Hepatocyte (in vitro differentiated cells): ENCODE measurements at regions not wholly inside any gene's neighbourhood (a gene's known extent, or its start where the extent isn't known, plus 50 kb on each side); places are given as distances from the start of the nearest gene placed in this dataset.

Experiments used
- DNase-seq: peaks from one replicate; pipeline ENCODE4 v3.0.0-alpha.2; 2016; ENCODE audit warnings: low spot score
- H2AFZ ChIP-seq: fragments of 200-600 bp; sonication (generic); 2 replicates; pipeline ENCODE4 v1.6.0; 2016; ENCODE audit warnings: antibody characterized with exemption, mild to moderate bottlenecking
- H3K27ac ChIP-seq: fragments of 200-600 bp; sonication (generic); 2 replicates; pipeline ENCODE4 v1.5.1; 2016; ENCODE audit warnings: mild to moderate bottlenecking
- H3K27me3 ChIP-seq: fragments of 200-600 bp; sonication (generic); 2 replicates; pipeline ENCODE4 v1.6.1; 2016
- H3K36me3 ChIP-seq: fragments of 200-600 bp; sonication (generic); replicated peaks from 2 replicates; pipeline ENCODE4 v1.5.1; 2016; ENCODE audit warnings: low read depth; ENCODE audit not compliant: insufficient read depth
- H3K4me1 ChIP-seq: fragments of 200-600 bp; sonication (generic); 2 replicates; pipeline ENCODE4 v1.5.1; 2016; ENCODE audit warnings: mild to moderate bottlenecking, moderate library complexity; ENCODE audit not compliant: insufficient read depth
- H3K4me2 ChIP-seq: fragments of 200-600 bp; sonication (generic); 2 replicates; pipeline ENCODE4 v1.6.0; 2016
- H3K4me3 ChIP-seq: fragments of 200-600 bp; sonication (generic); 2 replicates; pipeline ENCODE4 v1.5.1; 2016; ENCODE audit warnings: mild to moderate bottlenecking
- H3K79me2 ChIP-seq: fragments of 200-600 bp; sonication (generic); 2 replicates; pipeline ENCODE4 v1.6.0; 2017; ENCODE audit warnings: mild to moderate bottlenecking
- H3K9me2 ChIP-seq: fragments of 200-600 bp; sonication (generic); replicated peaks from 2 replicates; pipeline ENCODE4 v1.6.0; 2017; ENCODE audit warnings: mild to moderate bottlenecking; ENCODE audit not compliant: insufficient read depth
- H3K9me3 ChIP-seq: fragments of 200-600 bp; sonication (generic); 2 replicates; pipeline ENCODE4 v1.5.1; 2016; ENCODE audit warnings: low read depth, mild to moderate bottlenecking
- H4K20me1 ChIP-seq: fragments of 200-600 bp; sonication (generic); 2 replicates; pipeline ENCODE4 v1.6.0; 2016; ENCODE audit warnings: mild to moderate bottlenecking; ENCODE audit not compliant: insufficient read depth, poor library complexity, severe bottlenecking
- EZH2 ChIP-seq: fragments of 200-600 bp; sonication (generic); IDR thresholded peaks from 2 replicates; pipeline ENCODE4 v1.6.1; 2016; ENCODE audit warnings: antibody characterized with exemption, mild to moderate bottlenecking, borderline replicate concordance
- EZH2phosphoT487 ChIP-seq: fragments of 200-600 bp; sonication (generic); IDR thresholded peaks from one replicate; pipeline ENCODE4 v1.6.1; 2018; ENCODE audit warnings: antibody characterized with exemption, mild to moderate bottlenecking, low read depth, moderate library complexity; ENCODE audit not compliant: unreplicated experiment, severe bottlenecking
- WGBS: methylation state at CpG from one replicate; pipeline ENCODE4 v1.1.6; 2016; ENCODE audit warnings: low lambda C conversion rate; ENCODE audit errors: missing lambda C conversion rate; 5-methylcytosine and 5-hydroxymethylcytosine counted together
- TF ChIP-seq, protein P1 (sequence below): fragments of 200-600 bp; sonication (generic); IDR thresholded peaks from 2 replicates; pipeline ENCODE4 v1.5.1; 2016; ENCODE audit warnings: antibody characterized with exemption, mild to moderate bottlenecking; ENCODE audit not compliant: poor library complexity

GRCh38 chr5:30237189-30237588, 956.3 kb upstream of the CDH6 start:
- H3K4me3 ChIP-seq, result no peak overlapping the region
- no peaks in the 10 kb centered on the region for H4K20me1 ChIP-seq
- WGBS, result 89% methylated on average over 2 of the region's 2 CpGs
- H2AFZ ChIP-seq, result no peak overlapping the region
- no peaks in the 10 kb centered on the region for H3K9me3 ChIP-seq
- no peaks in the 10 kb centered on the region for H3K9me2 ChIP-seq
- no peaks in the 10 kb centered on the region for H3K27me3 ChIP-seq
- H3K4me2 ChIP-seq, result no peak overlapping the region
- no peak for DNase-seq
- H3K4me1 ChIP-seq, result no peaks in the 10 kb centered on the region
- no peak overlapping the region for H3K27ac ChIP-seq
- no peaks in the 10 kb centered on the region for H3K79me2 ChIP-seq
- TF ChIP-seq, protein P1, sequence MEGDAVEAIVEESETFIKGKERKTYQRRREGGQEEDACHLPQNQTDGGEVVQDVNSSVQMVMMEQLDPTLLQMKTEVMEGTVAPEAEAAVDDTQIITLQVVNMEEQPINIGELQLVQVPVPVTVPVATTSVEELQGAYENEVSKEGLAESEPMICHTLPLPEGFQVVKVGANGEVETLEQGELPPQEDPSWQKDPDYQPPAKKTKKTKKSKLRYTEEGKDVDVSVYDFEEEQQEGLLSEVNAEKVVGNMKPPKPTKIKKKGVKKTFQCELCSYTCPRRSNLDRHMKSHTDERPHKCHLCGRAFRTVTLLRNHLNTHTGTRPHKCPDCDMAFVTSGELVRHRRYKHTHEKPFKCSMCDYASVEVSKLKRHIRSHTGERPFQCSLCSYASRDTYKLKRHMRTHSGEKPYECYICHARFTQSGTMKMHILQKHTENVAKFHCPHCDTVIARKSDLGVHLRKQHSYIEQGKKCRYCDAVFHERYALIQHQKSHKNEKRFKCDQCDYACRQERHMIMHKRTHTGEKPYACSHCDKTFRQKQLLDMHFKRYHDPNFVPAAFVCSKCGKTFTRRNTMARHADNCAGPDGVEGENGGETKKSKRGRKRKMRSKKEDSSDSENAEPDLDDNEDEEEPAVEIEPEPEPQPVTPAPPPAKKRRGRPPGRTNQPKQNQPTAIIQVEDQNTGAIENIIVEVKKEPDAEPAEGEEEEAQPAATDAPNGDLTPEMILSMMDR, result no peak
- TF ChIP-seq EZH2phosphoT487 (no peak), EZH2 (no peak)
- no peaks in the 10 kb centered on the region for H3K36me3 ChIP-seq

DNA sequence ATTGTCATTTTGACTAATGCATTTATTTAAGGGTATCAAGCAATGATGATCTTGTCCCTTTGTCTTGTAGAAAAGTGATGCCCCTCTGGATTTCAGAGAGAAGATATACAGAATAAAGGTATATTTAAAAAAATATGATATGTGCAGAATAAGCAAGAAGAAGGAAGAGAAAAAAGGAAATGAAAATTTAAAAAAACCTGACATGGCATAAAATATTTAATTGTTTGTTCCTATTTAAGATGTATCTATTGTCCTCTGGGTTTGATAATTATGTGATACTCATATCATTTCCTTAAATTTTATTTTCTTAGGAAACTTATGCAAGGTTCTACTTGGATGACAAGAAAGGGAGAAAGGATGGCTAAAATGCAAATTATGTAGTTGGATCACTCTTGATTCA, 983.7 kb upstream of the CDH6 start:
- no peak for DNase-seq

DNA sequence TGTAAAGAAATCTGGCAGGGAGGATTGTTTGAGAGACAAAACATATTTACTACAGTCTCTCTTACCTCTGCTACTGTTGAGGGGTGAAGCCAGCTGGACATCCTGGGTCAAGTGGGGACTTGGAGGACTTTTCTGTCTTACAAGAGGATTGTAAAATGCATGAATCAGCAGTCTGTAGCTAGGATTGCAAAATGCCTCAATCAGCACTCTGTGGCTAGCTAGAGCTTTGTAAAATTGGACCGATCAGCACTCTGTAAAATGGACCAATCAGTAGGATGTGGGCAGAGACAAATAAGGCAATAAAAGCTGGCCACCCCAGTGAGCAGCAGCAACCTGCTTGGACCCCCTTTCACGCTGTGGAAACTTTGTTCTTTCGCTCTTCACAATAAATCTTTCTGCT, 995.8 kb upstream of the CDH6 start:
- TF ChIP-seq, protein P1, result no peak
- TF ChIP-seq EZH2phosphoT487 (no peak), EZH2 (no peak)
- no peaks in the 10 kb centered on the region for H3K79me2 ChIP-seq
- no peak overlapping the region for H3K4me2 ChIP-seq
- no peaks in the 10 kb centered on the region for H3K9me2 ChIP-seq
- no peak overlapping the region for H2AFZ ChIP-seq
- no peaks in the 10 kb centered on the region for H4K20me1 ChIP-seq
- no peaks in the 10 kb centered on the region for H3K9me3 ChIP-seq
- H3K36me3 ChIP-seq, result no peaks in the 10 kb centered on the region
- H3K27me3 ChIP-seq, result no peaks in the 10 kb centered on the region
- no peak overlapping the region for H3K4me3 ChIP-seq
- DNase-seq, result no peak
- H3K27ac ChIP-seq, result no peak overlapping the region
- H3K4me1 ChIP-seq, result no peaks in the 10 kb centered on the region
- 82% methylated on average over 3 of the region's 3 CpGs for WGBS

More for the DNA sequence above, 983.7 kb upstream of the CDH6 start:
- no peaks in the 10 kb centered on the region for H3K9me2 ChIP-seq
- no peaks in the 10 kb centered on the region for H3K27me3 ChIP-seq
- no peaks in the 10 kb centered on the region for H3K36me3 ChIP-seq
- no peaks in the 10 kb centered on the region for H3K9me3 ChIP-seq
- H3K27ac ChIP-seq, result no peak overlapping the region
- no peaks in the 10 kb centered on the region for H4K20me1 ChIP-seq
- no peaks in the 10 kb centered on the region for H3K4me1 ChIP-seq
- H3K4me2 ChIP-seq, result no peak overlapping the region
- TF ChIP-seq EZH2phosphoT487 (no peak), EZH2 (no peak)
- TF ChIP-seq, protein P1, result no peak
- no peak overlapping the region for H2AFZ ChIP-seq
- H3K4me3 ChIP-seq, result no peak overlapping the region
- no peaks in the 10 kb centered on the region for H3K79me2 ChIP-seq

- Histone ChIP-seq H3K9me3 (no peaks in the 10 kb centered on the region), H3K4me2 (no peak overlapping the region), H4K20me1 (no peaks in the 10 kb centered on the region), H3K27ac (no peak overlapping the region), H3K4me1 (no peaks in the 10 kb centered on the region), H3K27me3 (no peaks in the 10 kb centered on the region), H3K9me2 (no peaks in the 10 kb centered on the region), H3K4me3 (no peak overlapping the region), H3K79me2 (no peaks in the 10 kb centered on the region), H2AFZ (no peak overlapping the region), H3K36me3 (no peaks in the 10 kb centered on the region)
- no peak for DNase-seq
- TF ChIP-seq, protein P1, result no peak
- TF ChIP-seq EZH2 (no peak), EZH2phosphoT487 (no peak)
- WGBS, result 63% methylated on average over 2 of the region's 2 CpGs
Measured at GRCh38 chr5:30195036-30195435, 998.5 kb upstream of the CDH6 start.
